ENCODE measurements at regions not wholly inside any gene's neighbourhood (a gene's known extent, or its start where the extent isn't known, plus 50 kb on each side); places are given as distances from the start of the nearest gene placed in this dataset.

DNA sequence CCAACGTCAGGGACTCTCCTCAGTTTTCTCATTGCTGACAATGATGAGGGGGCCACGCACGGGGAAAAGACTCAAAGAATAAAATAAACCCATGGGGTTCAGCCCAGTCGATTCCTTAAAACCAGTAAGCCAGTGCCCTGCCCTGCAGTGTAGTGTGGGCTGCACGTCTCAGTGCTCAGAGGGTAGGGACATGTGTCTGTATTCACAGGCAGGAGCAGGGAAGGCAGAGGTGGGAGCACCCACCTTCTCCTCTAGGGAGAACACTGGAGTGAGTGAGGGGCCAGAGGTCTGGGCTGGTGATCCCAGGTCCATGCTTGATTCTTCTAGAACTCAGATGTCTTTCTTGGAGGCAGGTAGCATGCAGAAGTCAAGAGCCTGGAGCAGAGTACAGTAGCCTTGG, 303.6 kb downstream of the MATN1 start:
- Histone ChIP-seq H3K4me1 (ENCODE audit: insufficient read depth, low read length) (no peaks in the 10 kb centered on the region), H3K9me3 (ENCODE audit: low read length) (no peaks in the 10 kb centered on the region), H3K27me3 (ENCODE audit: control insufficient read depth in 1 of 2, insufficient read depth in 2 of 2, low read length in 2 of 2) (no peaks in the 10 kb centered on the region), H3K27ac (ENCODE audit: low read depth, low read length) (no peak overlapping the region), H3K9ac (ENCODE audit: low read length) (no peak overlapping the region), H3K4me3 (ENCODE audit: low read depth in 1 of 2, low read length in 2 of 2) (no peak overlapping the region), H3K36me3 (ENCODE audit: insufficient read depth, low read length) (no peaks in the 10 kb centered on the region)

DNA sequence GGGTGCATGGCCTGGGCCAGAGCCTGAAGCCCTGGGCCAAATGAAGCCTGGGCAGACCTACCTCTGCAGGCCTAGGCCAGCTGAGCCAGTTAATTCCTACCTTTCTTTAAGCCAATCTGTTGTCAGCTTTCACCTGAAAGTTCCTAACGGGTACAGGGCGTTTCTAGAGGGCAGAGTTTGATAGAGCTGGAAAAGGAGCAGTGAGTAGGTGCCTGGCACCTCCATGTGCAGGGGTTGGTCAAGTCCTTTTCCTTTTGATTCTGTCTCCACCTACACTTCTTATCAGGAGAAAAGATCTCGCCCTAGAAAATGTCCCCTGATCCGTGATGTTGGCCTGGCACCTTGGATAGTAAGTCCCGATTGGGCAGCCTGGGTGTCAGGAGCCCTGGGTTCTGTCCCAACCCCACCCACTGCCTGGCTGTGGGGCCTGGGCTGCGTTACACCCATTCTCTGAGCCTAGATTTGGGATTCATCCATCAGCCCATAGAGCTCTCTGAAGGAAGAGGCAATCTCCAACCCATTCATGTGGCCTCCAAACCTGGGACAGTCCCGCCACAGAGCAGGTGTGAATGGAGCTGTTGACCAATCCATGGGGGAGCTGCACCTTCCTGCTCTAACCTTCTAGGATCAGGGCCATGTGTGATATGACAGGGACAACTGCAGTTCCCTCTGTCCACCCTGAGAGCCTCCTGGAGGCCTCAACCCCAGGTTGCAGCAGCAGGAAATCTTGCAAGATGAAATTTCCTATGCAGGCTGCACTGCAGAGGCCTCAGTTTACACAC, 304.3 kb downstream of the MATN1 start:
- no peak overlapping the region for H3K9ac ChIP-seq (ENCODE audit: low read length)
- H3K9me3 ChIP-seq (ENCODE audit: low read length) = no peaks in the 10 kb centered on the region
- no peaks in the 10 kb centered on the region for H3K36me3 ChIP-seq (ENCODE audit: insufficient read depth, low read length)
- H3K27me3 ChIP-seq (ENCODE audit: control insufficient read depth in 1 of 2, insufficient read depth in 2 of 2, low read length in 2 of 2) = no peaks in the 10 kb centered on the region
- H3K27ac ChIP-seq (ENCODE audit: low read depth, low read length) = no peak overlapping the region
- H3K4me3 ChIP-seq (ENCODE audit: low read depth in 1 of 2, low read length in 2 of 2) = no peak overlapping the region
- H3K4me1 ChIP-seq (ENCODE audit: insufficient read depth, low read length) = no peaks in the 10 kb centered on the region

DNA sequence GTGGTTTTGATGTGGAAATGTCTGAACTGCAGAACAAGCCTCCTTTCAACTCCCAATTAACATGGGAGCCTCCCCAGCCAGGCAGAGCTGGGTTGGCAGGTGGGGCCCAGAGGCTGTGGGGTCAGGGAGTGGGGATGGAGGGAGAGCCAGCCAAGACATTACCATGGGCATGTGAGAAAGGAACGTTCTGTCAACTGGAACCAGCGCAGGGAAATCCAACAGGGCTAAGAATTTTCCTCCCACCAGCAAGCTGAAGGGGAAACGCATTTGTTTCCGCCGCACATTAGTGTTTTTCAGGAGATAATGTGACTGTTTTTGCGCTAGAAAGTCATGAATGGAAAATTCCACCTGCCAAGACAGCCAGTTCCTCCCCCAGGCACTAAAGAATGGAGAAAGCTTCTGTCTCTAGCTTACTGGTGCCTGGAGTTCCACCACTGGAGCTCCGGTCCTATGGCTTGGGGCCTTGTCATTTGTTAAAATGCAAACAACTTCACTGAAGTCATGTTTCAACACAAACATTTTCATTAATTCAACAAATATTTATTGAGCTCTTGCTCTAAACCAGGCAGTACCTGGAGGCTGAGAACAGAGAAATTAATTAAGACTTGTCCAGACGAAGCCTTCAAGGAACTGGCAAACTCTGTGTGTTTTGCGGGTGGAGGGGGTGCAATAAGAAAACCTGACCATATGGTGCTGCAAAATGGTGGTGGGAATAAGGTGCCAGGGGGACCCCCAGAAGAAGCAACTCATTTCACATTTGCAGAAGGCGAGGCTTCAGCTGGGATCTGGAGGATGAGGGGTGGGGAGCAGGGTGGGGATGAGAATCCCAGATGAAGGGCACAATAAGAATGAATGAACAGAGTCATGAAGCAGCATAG, 305.1 kb downstream of the MATN1 start:
- no peaks in the 10 kb centered on the region for H3K9me3 ChIP-seq (ENCODE audit: low read length)
- H3K27ac ChIP-seq (ENCODE audit: low read depth, low read length) = no peak overlapping the region
- H3K36me3 ChIP-seq (ENCODE audit: insufficient read depth, low read length) = no peaks in the 10 kb centered on the region
- no peaks in the 10 kb centered on the region for H3K4me1 ChIP-seq (ENCODE audit: insufficient read depth, low read length)
- H3K4me3 ChIP-seq (ENCODE audit: low read depth in 1 of 2, low read length in 2 of 2) = no peak overlapping the region
- no peak overlapping the region for H3K9ac ChIP-seq (ENCODE audit: low read length)
- H3K27me3 ChIP-seq (ENCODE audit: control insufficient read depth in 1 of 2, insufficient read depth in 2 of 2, low read length in 2 of 2) = no peaks in the 10 kb centered on the region

DNA sequence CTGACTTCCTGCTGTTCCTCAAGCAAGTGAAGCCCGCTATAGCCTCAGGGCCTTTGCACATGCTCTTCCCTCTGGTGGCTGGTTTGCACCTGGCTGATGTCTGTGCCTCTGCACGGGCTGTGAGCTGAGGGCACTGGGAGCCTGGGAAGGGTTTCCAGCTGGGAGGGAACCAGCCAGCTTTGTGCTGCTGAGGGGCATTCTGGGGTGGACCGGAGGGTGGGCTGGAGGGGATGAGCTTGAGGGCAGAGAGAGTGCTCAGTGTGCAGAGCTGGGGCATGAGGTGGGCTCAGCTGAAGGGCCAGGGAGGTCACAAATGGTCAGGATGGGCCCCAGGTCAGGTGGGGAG, 305.7 kb downstream of the MATN1 start:
- no peak overlapping the region for H3K27ac ChIP-seq (ENCODE audit: low read depth, low read length)
- H3K36me3 ChIP-seq (ENCODE audit: insufficient read depth, low read length) = no peaks in the 10 kb centered on the region
- no peak overlapping the region for H3K9ac ChIP-seq (ENCODE audit: low read length)
- no peaks in the 10 kb centered on the region for H3K4me1 ChIP-seq (ENCODE audit: insufficient read depth, low read length)
- H3K27me3 ChIP-seq (ENCODE audit: control insufficient read depth in 1 of 2, insufficient read depth in 2 of 2, low read length in 2 of 2) = no peaks in the 10 kb centered on the region
- H3K9me3 ChIP-seq (ENCODE audit: low read length) = no peaks in the 10 kb centered on the region
- H3K4me3 ChIP-seq (ENCODE audit: low read depth in 1 of 2, low read length in 2 of 2) = no peak overlapping the region

DNA sequence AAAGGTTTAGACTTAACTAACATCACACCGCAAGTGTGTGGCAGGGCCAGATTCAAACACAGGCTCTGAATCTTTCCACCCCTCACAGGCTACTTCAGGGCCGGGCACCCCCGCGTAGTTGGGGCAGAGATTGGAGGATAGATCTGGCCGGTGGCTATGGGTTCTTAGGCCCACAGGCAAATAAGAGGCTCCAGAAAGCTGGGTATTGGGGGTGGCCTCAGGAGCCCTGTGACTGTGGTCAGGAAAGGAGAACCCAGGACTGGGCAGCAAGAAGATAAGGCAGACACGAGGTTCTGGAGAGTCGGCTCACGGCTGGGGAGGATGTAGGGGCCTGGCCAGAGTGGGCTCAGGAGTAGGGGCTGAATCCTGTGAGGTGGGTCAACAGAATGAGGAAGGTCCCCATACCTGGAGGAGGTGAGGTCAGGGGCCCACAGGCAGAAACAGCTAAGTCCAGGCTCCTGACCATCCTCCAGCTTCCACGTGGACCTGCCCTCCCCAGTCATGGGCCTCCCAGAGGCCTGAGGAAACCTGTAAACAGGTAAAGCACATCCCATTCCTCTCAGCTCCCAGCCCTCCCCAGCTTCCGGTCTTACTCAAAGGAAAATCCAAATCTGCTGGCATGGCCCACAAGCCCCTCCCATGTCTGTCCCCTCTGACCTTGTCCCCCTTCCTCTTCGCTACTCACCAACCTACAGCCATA, 306.2 kb downstream of the MATN1 start:
- no peaks in the 10 kb centered on the region for H3K27me3 ChIP-seq (ENCODE audit: control insufficient read depth in 1 of 2, insufficient read depth in 2 of 2, low read length in 2 of 2)
- H3K4me1 ChIP-seq (ENCODE audit: insufficient read depth, low read length) = no peaks in the 10 kb centered on the region
- no peak overlapping the region for H3K9ac ChIP-seq (ENCODE audit: low read length)
- H3K27ac ChIP-seq (ENCODE audit: low read depth, low read length) = no peak overlapping the region
- H3K36me3 ChIP-seq (ENCODE audit: insufficient read depth, low read length) = no peaks in the 10 kb centered on the region
- no peaks in the 10 kb centered on the region for H3K9me3 ChIP-seq (ENCODE audit: low read length)
- no peak overlapping the region for H3K4me3 ChIP-seq (ENCODE audit: low read depth in 1 of 2, low read length in 2 of 2)

DNA sequence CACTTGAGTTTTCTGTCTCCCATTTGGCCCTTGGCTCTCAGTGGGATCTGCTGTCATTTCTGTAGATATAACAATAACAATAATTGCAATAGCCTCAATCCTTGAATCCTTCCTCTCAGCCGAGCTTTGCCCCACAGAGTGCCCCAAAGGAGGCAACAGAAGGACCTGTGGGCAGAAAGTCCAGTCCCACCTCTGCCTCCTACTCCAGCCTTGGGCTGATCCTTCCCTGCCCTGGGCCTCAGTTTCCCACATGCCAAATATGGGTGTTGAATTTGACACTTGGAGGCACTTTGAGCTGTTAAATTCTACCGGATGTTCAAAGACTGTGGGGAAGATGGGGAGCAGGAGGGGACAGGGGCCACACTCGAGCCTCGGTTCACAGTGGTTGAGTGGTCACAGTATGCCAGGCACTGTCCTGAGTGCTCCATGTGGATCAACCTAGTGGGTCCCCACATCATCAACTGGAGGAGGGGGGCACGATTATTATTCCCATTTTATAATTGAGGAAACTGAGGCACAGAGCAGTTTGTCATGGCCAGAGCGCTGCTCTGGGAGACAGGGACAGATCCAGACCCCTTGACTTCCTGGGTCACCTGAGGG, 307.1 kb downstream of the MATN1 start:
- no peaks in the 10 kb centered on the region for H3K9me3 ChIP-seq (ENCODE audit: low read length)

DNA sequence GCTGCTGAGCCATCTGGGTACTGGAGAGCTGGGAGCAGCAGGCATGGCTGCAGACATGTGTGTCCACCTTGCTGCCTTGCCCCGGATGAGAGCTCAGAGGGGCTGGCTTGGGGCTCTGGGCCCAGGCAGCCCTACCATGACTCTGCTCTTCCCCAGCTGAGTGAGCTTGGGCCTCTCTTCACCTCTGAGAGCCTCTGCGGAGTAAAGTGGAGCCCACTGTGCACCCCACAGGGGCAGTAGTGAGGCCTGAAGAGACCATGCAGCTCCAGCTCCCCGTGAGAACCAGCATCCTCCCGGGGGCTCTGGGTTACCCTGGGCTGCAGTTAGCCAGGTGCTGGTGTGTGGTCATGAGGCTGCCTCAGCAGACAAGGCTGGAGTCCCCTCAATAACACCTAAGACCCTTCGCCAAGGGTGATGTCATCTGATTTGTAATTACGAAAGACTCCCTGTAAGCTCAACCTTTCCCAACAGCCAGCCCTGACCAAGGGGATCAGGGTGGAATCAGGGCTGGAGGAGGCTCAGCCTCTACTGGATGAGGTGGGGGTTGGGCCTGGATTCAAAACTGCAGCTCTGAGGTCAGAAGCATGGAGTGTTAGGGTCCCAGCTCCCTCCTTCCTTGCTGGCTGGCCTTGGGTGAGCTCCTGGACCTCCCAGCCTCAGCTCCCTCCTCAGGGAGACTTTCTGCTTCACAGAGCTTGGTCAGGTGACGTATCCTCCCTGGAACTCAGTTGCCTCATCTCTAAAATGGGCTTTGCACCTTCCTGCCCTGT, 308.0 kb downstream of the MATN1 start:
- H3K4me1 ChIP-seq (ENCODE audit: insufficient read depth, low read length) = no peaks in the 10 kb centered on the region
- H3K27ac ChIP-seq (ENCODE audit: low read depth, low read length) = no peak overlapping the region
- no peaks in the 10 kb centered on the region for H3K36me3 ChIP-seq (ENCODE audit: insufficient read depth, low read length)
- no peak overlapping the region for H3K4me3 ChIP-seq (ENCODE audit: low read depth in 1 of 2, low read length in 2 of 2)
- no peaks in the 10 kb centered on the region for H3K9me3 ChIP-seq (ENCODE audit: low read length)
- H3K27me3 ChIP-seq (ENCODE audit: control insufficient read depth in 1 of 2, insufficient read depth in 2 of 2, low read length in 2 of 2) = no peaks in the 10 kb centered on the region
- H3K9ac ChIP-seq (ENCODE audit: low read length) = no peak overlapping the region

More for the DNA sequence above, 307.1 kb downstream of the MATN1 start:
- H3K4me1 ChIP-seq (ENCODE audit: insufficient read depth, low read length) = no peaks in the 10 kb centered on the region
- no peak overlapping the region for H3K4me3 ChIP-seq (ENCODE audit: low read depth in 1 of 2, low read length in 2 of 2)
- no peaks in the 10 kb centered on the region for H3K36me3 ChIP-seq (ENCODE audit: insufficient read depth, low read length)
- no peak overlapping the region for H3K27ac ChIP-seq (ENCODE audit: low read depth, low read length)
- H3K27me3 ChIP-seq (ENCODE audit: control insufficient read depth in 1 of 2, insufficient read depth in 2 of 2, low read length in 2 of 2) = no peaks in the 10 kb centered on the region
- H3K9ac ChIP-seq (ENCODE audit: low read length) = no peak overlapping the region

DNA sequence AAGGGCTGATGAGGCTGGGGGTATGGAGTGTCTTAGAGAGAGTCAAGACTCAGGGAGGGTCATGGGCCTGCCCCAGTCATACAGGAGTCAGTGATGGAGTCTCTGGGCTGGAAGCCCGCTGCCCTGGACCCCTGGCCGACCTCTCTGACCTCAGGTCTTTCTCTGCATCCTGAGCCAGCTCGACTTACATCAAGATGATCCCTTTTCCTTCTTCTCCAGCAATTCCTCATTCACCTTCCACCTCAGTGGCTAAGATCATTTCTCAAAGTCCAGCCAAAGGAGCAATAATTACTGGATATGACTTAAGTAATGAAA, 308.6 kb downstream of the MATN1 start:
- Histone ChIP-seq H3K9ac (ENCODE audit: low read length) (no peak overlapping the region), H3K9me3 (ENCODE audit: low read length) (no peaks in the 10 kb centered on the region), H3K36me3 (ENCODE audit: insufficient read depth, low read length) (no peaks in the 10 kb centered on the region), H3K4me1 (ENCODE audit: insufficient read depth, low read length) (no peaks in the 10 kb centered on the region), H3K27ac (ENCODE audit: low read depth, low read length) (no peak overlapping the region), H3K27me3 (ENCODE audit: control insufficient read depth in 1 of 2, insufficient read depth in 2 of 2, low read length in 2 of 2) (no peaks in the 10 kb centered on the region), H3K4me3 (ENCODE audit: low read depth in 1 of 2, low read length in 2 of 2) (no peak overlapping the region)

DNA sequence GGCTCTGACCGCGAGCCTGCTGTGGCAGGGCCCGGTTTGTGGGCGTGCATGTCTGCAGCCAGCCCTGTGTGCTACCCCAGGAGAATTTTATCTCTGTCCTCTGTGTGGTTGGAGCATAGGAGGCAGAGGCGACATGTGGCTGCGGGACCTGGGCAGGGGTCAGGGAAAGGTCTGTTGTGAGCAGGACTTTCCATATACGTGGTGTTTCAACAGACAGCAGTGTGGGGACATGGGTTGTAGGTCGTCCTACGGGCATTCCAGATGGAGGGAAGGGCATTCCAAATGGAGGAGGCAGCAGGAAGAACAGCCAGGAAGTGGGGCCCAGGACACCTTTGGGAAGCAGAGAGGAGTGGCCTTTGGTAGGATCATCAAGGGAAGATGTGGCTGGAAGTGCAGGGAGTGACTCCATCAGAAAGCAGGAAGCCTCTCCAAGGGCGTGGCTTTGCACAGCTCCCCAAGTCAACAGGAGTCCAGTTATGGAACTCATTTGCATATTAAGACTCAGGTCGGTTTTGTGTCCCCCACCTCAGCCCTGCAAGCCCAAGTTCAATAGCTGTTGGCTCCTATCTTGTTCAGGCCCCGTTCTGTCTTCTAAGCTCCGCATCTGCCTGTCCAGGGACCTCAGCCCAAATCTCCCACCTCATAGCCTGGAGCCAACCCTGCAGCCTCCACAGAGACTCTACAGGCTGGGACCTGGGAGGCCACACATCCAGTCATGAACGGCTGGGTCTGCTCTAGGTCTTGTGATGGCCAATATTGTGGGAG, 309.1 kb downstream of the MATN1 start:
- no peaks in the 10 kb centered on the region for H3K27me3 ChIP-seq (ENCODE audit: control insufficient read depth in 1 of 2, insufficient read depth in 2 of 2, low read length in 2 of 2)

DNA sequence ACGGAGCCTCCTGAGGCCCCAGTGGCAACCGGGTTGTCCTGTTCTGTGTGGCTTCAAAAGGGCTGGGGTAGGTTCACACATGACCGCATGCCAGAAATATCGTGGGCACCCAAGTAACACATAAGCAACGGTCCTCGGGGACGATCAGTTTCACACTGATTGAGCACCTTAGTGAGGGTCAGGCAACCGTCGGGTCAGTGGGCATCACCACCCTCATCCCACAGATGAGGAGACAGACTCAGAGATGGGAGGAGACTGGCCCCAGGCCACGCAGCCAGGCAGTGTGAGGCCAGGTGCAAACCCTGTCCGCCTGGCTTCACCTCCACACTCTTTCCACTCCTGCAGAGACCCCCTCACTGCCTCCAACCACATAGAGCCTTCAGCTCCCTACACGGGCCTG, 309.8 kb downstream of the MATN1 start:
- no peaks in the 10 kb centered on the region for H3K4me1 ChIP-seq (ENCODE audit: insufficient read depth, low read length)
- no peak overlapping the region for H3K27ac ChIP-seq (ENCODE audit: low read depth, low read length)
- H3K4me3 ChIP-seq (ENCODE audit: low read depth in 1 of 2, low read length in 2 of 2) = no peak overlapping the region
- no peaks in the 10 kb centered on the region for H3K36me3 ChIP-seq (ENCODE audit: insufficient read depth, low read length)
- no peak overlapping the region for H3K9ac ChIP-seq (ENCODE audit: low read length)
- no peaks in the 10 kb centered on the region for H3K27me3 ChIP-seq (ENCODE audit: control insufficient read depth in 1 of 2, insufficient read depth in 2 of 2, low read length in 2 of 2)
- no peaks in the 10 kb centered on the region for H3K9me3 ChIP-seq (ENCODE audit: low read length)

More for the DNA sequence above, 309.1 kb downstream of the MATN1 start:
- H3K4me3 ChIP-seq (ENCODE audit: low read depth in 1 of 2, low read length in 2 of 2) = no peak overlapping the region
- H3K9me3 ChIP-seq (ENCODE audit: low read length) = no peaks in the 10 kb centered on the region
- H3K36me3 ChIP-seq (ENCODE audit: insufficient read depth, low read length) = no peaks in the 10 kb centered on the region
- H3K9ac ChIP-seq (ENCODE audit: low read length) = no peak overlapping the region
- H3K27ac ChIP-seq (ENCODE audit: low read depth, low read length) = no peak overlapping the region
- no peaks in the 10 kb centered on the region for H3K4me1 ChIP-seq (ENCODE audit: insufficient read depth, low read length)

All from muscle layer of colon (tissue), 2 donors.